ENCODE measurements at regions not wholly inside any gene's neighbourhood (a gene's known extent, or its start where the extent isn't known, plus 50 kb on each side); places are given as distances from the start of the nearest gene placed in this dataset.
A peak's percentile ranks its signal among the peaks of the same experiment; 100 is the strongest.

- H3K9me3 ChIP-seq (ENCODE audit: insufficient read depth, low read depth, low read length), result no peaks in the 10 kb centered on the region
- H3K79me2 ChIP-seq (ENCODE audit: insufficient read depth, low read length), result no peaks in the 10 kb centered on the region
- no peaks in the 10 kb centered on the region for H3K9me2 ChIP-seq (replicated peaks; ENCODE audit: low read depth, low read length)
- H3K4me2 ChIP-seq (ENCODE audit: low read depth, low read length, poor library complexity, severe bottlenecking), result no peak overlapping the region
- no peak overlapping the region for H3K9ac ChIP-seq (ENCODE audit: low read depth, low read length, poor library complexity, severe bottlenecking)
- no peaks in the 10 kb centered on the region for H4K20me1 ChIP-seq (ENCODE audit: insufficient read depth, low read length, poor library complexity, severe bottlenecking)
- H3K4me3 ChIP-seq (ENCODE audit: low read length, poor library complexity, severe bottlenecking), result no peak overlapping the region
- H3F3A ChIP-seq (ENCODE audit: low read depth), result no peaks in the 10 kb centered on the region
- no peak for TF ChIP-seq CTCF (conservative IDR thresholded peaks at IDR 0.05; ENCODE audit: low read length)
- no peak for TF ChIP-seq EZH2phosphoT487 (IDR thresholded peaks at IDR 0.05; ENCODE audit: borderline replicate concordance)
- no peak overlapping the region for H2AFZ ChIP-seq (ENCODE audit: low read length)
- H3K4me1 ChIP-seq (ENCODE audit: insufficient read depth, low read length, poor library complexity, severe bottlenecking), result no peaks in the 10 kb centered on the region
- H3K36me3 ChIP-seq (ENCODE audit: insufficient read depth, low read length), result no peaks in the 10 kb centered on the region
- H3K27me3 ChIP-seq (ENCODE audit: insufficient read depth, low read length, poor library complexity, severe bottlenecking), result no peaks in the 10 kb centered on the region
Observed at GRCh38 chr13:47865883-47866282, 135.2 kb downstream of the SUCLA2 start.

GRCh38 chr13:47862841-47863240, 138.2 kb downstream of the SUCLA2 start:
- no peak overlapping the region for H3K4me2 ChIP-seq (ENCODE audit: low read depth, low read length, poor library complexity, severe bottlenecking)
- H2AFZ ChIP-seq (ENCODE audit: low read length), result no peak overlapping the region
- H3K9me2 ChIP-seq (replicated peaks; ENCODE audit: low read depth, low read length), result no peaks in the 10 kb centered on the region
- H3F3A ChIP-seq (ENCODE audit: low read depth), result no peaks in the 10 kb centered on the region
- no peaks in the 10 kb centered on the region for H3K27me3 ChIP-seq (ENCODE audit: insufficient read depth, low read length, poor library complexity, severe bottlenecking)
- H3K79me2 ChIP-seq (ENCODE audit: insufficient read depth, low read length), result no peaks in the 10 kb centered on the region
- TF ChIP-seq CTCF (conservative IDR thresholded peaks at IDR 0.05; ENCODE audit: low read length) (no peak), EZH2phosphoT487 (IDR thresholded peaks at IDR 0.05; ENCODE audit: borderline replicate concordance) (no peak)
- H3K4me1 ChIP-seq (ENCODE audit: insufficient read depth, low read length, poor library complexity, severe bottlenecking), result no peaks in the 10 kb centered on the region
- no peaks in the 10 kb centered on the region for H3K9me3 ChIP-seq (ENCODE audit: insufficient read depth, low read depth, low read length)
- H3K4me3 ChIP-seq (ENCODE audit: low read length, poor library complexity, severe bottlenecking), result no peak overlapping the region
- H3K9ac ChIP-seq (ENCODE audit: low read depth, low read length, poor library complexity, severe bottlenecking), result no peak overlapping the region
- no peaks in the 10 kb centered on the region for H4K20me1 ChIP-seq (ENCODE audit: insufficient read depth, low read length, poor library complexity, severe bottlenecking)
- no peaks in the 10 kb centered on the region for H3K36me3 ChIP-seq (ENCODE audit: insufficient read depth, low read length)

GRCh38 chr13:47859165-47859564, 141.9 kb downstream of the SUCLA2 start:
- Histone ChIP-seq H3K27me3 (ENCODE audit: insufficient read depth, low read length, poor library complexity, severe bottlenecking) (no peaks in the 10 kb centered on the region), H2AFZ (ENCODE audit: low read length) (0 out of 2 replicates have a peak overlapping the region, but pooled peaks have one; percentile 2), H3K4me1 (ENCODE audit: insufficient read depth, low read length, poor library complexity, severe bottlenecking) (no peaks in the 10 kb centered on the region), H3K4me2 (ENCODE audit: low read depth, low read length, poor library complexity, severe bottlenecking) (no peak overlapping the region), H3K9ac (ENCODE audit: low read depth, low read length, poor library complexity, severe bottlenecking) (no peak overlapping the region), H3F3A (ENCODE audit: low read depth) (no peaks in the 10 kb centered on the region), H3K9me3 (ENCODE audit: insufficient read depth, low read depth, low read length) (no peaks in the 10 kb centered on the region), H3K4me3 (ENCODE audit: low read length, poor library complexity, severe bottlenecking) (no peak overlapping the region), H3K9me2 (replicated peaks; ENCODE audit: low read depth, low read length) (no peaks in the 10 kb centered on the region), H3K79me2 (ENCODE audit: insufficient read depth, low read length) (no peaks in the 10 kb centered on the region), H4K20me1 (ENCODE audit: insufficient read depth, low read length, poor library complexity, severe bottlenecking) (no peaks in the 10 kb centered on the region), H3K36me3 (ENCODE audit: insufficient read depth, low read length) (no peaks in the 10 kb centered on the region)
- no peak for TF ChIP-seq CTCF (conservative IDR thresholded peaks at IDR 0.05; ENCODE audit: low read length)
- TF ChIP-seq EZH2phosphoT487 (IDR thresholded peaks at IDR 0.05; ENCODE audit: borderline replicate concordance), result no peak

Data from Loucy (cell line).